ENCODE measurements at regions not wholly inside any gene's neighbourhood (a gene's known extent, or its start where the extent isn't known, plus 50 kb on each side); places are given as distances from the start of the nearest gene placed in this dataset.

GRCh38 chr13:98092888-98093287, 50.0 kb upstream of the FARP1 start:
- Mint-ChIP-seq H3K27me3 (ENCODE audit: low read depth, poor library complexity) (peaks cover 8% of the 10 kb centered on the region), H3K27ac (no peak overlapping the region), H3K4me1 (no peaks in the 10 kb centered on the region), H3K9me3 (peaks cover 52% of the 10 kb centered on the region), H3K4me3 (no peak overlapping the region), H3K36me3 (ENCODE audit: low read depth) (peaks cover 9% of the 10 kb centered on the region)
- DNase-seq, result no peak
- no peak for TF ChIP-seq CTCF (IDR thresholded peaks at IDR 0.05)

Data from nephron progenitor cell (in vitro differentiated cells).